ENCODE measurements at regions not wholly inside any gene's neighbourhood (a gene's known extent, or its start where the extent isn't known, plus 50 kb on each side); places are given as distances from the start of the nearest gene placed in this dataset.
A peak's percentile ranks its signal among the peaks of the same experiment; 100 is the strongest.
"Not testable (repeated sequence)": the region's sequence is repeated elsewhere in the genome, so short reads cannot be mapped to it uniquely, and the experiment has no call there.

DNA sequence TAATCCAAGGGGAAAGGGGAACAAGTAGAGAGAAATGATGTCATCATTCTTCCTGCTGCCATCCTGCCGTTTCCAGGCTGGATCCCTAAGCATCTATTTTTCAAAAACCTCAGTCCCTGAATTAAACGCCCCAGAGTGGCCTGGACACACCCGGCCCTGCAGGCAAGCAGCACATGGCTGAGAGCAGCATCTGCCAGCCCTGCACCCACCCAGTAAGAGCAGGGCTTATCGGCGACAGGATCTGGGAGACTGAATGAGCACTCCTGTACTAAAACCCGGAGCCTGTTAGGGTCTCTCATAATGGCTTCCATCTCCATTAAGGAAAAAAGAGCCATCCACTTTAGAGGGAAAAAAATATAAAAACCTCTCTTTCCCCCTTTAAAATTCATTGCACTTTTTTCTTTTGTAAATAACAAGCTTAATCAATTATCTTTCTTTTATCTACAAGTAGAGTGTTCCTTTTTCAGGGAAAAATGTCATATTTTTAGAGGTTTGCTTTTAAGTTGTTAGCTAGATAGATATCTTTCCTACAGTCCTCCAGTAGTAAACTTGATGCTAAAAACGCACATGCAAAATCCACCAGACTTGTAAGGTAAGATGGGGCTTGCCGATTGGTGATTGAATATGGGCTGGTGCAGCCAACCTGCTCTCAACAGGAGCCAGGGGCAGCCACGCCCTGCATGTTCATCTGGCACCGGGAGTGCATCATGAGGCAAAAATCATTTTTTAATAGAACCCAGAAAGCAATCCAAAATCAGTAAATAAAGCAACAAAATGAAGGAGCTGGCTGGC lies 457.8 kb downstream of the EIPR1 start:
- DNase-seq = no peak

DNA sequence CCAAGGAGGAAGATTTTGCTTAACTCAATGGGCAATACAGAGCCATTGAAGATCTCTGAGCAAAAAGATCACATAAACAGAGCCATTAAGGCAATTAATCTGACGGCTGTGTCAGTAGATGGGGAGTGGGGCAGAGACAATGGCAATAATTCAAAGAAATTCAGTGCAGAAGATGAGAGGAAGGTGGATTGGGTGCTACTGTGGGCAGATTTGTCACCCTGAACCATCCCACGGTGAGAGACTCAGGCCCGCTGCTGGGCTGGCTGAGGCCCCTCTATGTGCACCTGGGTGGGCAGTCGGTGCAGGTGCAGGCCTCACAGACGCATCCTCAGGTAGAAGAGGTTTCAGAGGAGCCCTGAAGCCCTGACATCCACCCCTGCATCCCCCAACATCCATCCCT lies 458.6 kb downstream of the EIPR1 start:
- no peak for DNase-seq

DNA sequence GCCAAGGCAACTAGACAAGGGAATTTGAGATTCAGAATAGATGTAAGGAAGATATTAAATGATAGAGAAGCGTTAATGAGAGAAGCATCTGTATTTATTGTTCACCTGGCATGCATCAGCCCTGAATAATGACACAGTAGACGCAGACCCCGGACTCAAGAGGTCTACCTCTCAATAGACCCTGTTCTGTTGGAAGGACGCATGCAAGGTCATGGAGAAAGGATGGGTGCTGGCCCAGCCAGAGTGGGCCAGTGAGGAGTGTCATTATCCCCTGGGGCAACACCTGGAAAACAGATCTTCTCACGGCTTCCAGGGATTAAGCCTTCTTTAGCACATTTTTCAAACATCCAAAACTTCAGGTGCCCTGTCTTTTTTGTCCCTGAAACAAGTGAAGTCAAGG lies 461.0 kb downstream of the EIPR1 start:
- no peak for DNase-seq

DNA sequence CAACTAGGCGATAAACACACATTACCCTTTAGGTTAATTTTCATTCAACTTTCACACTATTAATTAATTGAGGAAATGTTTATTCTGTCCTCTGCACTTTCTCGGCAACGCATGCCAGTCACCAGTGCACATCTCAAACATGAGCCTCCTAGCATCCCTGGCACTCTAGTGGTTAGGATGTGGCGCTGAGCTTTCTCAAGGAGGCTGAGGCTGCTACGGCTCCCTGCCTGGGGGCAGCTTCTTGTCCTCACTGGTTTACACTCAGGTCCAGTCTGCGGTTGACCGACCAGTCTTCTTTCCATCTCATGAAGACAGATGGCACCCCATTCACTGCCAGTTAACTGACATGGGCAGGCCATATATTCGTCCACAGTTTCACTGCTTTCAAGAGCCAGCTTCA lies 463.4 kb downstream of the EIPR1 start:
- no peak for DNase-seq

DNA sequence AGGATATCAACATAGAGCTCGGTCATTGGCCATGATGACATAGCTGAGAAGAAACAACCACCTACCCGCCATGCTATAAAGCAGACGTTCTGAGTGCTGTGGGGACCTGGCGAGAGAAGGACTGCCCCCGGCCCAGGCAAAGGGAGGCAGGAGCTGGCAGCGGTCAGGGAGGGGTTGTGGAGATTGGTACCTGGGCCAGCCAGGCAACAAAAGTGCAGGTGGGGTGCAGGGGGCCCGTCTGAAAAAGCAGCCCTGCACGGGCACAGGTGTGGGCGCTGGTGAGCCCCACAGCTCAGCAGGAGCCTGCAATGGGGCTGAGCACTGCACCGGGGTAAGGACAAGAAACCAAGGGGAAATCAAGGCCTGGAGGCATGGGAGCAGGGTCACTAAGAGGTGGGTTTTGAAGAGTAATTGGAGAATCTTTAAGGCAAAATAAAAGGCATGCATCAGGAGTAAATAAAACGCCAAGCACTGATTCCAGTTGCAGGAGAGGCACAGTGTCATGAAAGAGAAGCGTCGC lies 464.0 kb downstream of the EIPR1 start:
- no peak for DNase-seq

DNA sequence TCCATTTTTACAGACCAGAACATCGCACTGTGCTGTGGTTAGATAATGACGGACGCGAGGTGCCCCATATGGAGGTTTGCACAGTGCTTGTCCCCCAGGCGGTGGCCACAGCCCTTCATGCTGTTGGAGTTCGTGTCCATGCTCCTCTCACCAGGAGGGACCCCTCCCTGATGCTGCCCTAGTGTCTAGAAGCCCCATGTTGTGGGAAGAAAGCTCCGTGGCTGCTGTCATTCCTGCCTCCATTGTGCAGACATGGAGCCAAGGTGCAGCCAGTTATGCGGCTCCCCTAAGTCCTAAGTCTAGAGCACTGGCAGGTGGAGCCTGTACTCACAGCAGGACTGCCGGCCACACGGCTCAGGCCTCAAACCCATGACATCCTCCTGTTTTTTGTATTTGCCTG lies 464.9 kb downstream of the EIPR1 start:
- no peak for DNase-seq

DNA sequence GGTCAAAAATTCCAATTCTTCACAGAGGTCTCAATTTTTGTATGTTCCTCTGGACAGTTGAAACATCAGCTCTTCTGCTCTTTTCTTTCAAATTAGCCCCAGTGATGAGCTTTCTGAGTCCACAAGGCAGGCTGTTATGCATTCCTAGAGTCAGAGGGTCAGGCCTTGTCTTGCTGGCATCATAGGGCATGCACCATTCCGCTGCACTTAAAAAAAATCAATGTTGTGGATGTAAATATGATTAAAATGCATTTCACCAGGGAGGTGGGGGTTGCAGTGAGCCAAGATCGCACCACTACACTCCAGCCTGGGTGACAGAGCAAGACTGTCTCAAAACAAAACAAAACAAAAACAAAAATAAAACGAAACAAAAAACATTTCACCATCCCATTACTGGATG lies 465.3 kb downstream of the EIPR1 start:
- DNase-seq = no peak

DNA sequence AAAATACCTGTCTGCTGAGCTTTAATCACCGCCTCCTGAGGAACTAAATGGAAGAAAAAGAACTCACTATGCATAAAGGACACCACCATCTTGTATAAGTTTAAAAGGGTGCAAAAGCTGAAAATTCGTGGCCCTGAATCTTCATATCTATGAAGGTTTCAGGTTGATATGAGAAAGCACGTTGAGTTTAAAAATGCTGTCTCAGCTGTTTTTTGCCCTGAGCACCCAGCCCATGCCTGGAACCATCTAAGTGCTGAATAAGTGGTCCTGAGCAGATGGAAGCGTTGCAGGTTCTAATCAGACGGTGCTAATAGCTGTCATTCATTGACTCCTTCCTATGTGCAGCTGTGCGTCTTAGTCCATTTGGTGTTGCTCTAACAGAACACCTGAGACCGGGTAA lies 467.4 kb downstream of the EIPR1 start:
- DNase-seq = no peak

GRCh38 chr2:2909086-2910035 lies 468.3 kb downstream of the EIPR1 start:
- DNase-seq = no peak

GRCh38 chr2:2906091-2906490 lies 471.5 kb downstream of the EIPR1 start:
- no peak for DNase-seq

GRCh38 chr2:2904721-2905350 lies 472.8 kb downstream of the EIPR1 start:
- DNase-seq = no peak

DNA sequence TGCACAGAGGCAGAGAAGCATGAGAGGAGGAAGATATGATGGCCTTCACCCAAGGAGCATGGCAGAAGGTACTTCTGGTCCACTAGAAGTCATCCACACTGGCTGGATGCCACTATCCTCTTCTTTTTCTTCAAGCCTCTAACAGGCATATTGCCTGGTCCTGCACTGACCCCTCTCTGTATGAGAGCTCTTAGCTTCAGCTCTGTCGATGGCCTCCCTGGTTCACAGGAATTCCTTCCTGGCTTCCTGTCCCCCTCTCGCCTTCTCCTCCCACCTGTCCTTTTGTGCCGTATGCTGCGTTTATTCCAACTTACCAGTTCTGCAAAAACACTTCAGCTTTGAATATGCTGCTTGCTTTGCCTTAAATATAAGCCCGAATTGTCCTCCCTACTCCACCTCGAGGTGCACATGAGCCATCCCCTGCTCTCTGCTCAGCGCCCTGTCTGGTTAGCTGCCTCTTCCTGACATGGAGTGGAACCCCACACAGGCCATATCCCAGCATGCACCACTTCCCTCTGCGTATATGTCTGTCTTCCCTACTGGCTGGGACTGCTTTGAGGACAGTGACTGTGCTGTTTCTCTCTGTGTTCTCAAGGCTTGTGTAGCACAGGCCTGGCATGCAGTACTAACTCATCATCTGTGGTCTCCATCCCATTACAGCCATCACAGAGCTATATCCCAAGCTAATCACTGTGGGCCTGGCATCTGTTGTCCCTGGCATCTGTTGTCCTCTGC lies 474.9 kb downstream of the EIPR1 start:
- DNase-seq = no peak

GRCh38 chr2:2901384-2902345 lies 476.0 kb downstream of the EIPR1 start:
- peak; percentile 21 for DNase-seq

DNA sequence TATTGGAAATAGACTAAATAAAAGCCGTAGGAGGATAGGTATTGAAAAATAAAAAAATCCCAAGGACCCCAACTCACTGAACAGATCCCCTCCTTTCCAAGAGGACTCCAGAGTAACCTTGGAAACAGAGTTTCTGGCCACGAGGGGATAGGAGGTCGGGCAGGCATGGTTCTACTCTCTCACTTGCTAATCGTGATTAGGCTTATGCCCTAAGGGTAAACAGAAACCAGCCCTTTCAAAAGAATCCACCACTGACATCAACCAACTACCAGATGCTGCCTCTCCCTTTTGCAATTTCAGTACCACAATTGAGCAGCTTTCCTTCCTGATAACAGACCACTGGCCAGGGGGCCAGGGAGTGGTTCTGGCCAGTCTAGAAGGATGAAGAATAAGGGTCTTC lies 477.8 kb downstream of the EIPR1 start:
- DNase-seq = no peak

DNA sequence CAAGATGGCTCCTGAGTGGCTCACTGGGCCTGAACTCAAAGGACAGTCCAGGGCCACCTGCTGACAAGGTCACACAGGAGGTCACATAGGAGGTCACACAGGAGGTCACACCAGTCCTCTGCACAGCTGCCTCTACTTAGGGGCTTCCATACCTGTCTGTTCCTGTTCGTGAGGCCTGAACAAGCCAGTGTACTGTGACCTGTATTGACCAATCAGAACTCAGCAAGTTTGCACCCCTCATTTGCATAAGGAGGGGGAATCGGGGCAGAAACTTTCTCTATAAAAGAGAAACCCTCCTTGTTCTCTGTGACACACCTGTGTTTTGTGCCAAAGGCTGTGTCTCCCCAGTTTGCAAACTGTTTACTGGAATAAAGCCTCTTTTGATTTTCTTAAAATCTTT lies 478.9 kb downstream of the EIPR1 start:
- DNase-seq = no peak

DNA sequence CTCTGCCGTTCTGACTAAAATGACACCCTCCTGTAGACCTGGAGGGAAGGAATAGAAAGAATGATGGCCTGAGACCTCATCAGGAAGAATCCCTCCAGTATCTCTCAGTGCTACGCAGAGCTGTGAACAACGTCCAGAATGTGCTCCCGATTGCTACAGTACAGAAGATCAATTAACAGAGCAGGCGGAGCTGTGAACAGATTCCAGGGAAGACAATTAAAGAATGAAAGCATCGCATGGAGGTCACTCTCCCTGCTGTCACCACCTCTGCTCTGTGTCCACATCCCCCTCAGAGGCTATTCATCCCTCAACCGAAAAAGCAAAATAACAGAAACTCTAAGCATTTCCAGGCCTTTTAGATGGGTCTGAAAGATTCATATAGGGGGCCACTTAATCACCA lies 481.0 kb downstream of the EIPR1 start:
- no peak for DNase-seq

- DNase-seq = no peak
Observed at GRCh38 chr2:2896011-2896410, 481.6 kb downstream of the EIPR1 start.

GRCh38 chr2:2894011-2894410 lies 483.6 kb downstream of the EIPR1 start:
- DNase-seq = not testable (repeated sequence)

DNA sequence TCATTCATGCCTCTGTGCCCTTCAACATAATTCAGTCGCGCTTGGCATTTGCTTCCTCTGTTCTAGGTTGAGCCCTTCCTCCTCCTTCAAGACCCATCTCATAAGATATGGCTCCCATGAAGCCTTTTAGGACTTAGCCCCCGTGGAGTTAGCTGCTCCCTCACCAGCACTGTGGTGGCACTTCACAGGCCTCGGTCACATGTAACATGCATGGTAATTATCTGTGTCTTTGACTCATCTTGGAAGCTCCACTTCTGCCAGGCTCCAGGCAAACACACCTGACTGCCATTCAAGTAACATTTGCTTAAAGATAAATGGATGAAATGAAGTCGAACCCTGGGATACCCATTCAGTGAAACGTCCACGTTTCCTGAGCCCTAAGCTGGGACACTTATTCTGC lies 484.7 kb downstream of the EIPR1 start:
- DNase-seq = no peak

DNA sequence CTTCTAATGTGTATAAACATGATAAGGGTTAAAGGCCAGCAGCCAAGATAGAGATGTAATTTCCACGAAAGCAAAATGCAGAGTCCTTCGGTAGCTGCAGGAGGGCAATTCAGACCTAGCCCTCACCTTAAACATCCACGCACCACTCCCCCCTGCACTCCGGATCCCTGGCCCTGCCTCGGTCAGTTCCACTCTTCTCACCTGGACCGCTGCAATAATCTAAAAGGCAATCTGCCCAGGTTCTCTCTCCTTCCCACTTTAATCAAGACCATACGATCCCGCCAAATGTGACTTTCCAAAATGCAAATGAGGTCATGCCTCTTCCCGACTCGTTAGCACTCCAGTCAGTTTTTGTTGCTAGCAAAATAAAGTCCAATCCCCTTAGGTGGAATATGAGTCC lies 485.2 kb downstream of the EIPR1 start:
- DNase-seq = no peak

DNA sequence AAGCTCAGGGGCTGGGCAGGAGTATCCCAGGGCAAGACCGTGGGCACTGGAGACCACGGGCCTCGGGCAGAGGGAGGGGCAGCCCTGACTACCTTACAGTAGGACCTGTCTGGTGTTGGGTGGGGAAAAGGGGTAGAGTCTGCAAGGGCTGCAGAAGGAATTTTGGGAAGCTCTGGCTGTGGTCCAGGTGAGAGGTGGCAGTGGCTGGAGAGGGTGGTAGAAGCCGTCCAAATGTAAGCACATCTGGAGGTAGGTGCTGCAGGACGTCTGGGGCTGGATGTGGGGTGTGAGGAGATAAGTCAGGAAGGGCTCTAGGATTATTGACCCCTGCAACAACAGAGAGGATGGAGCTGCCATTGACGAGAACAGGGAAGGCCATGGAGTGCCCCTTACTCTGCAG lies 486.7 kb downstream of the EIPR1 start:
- no peak for DNase-seq
